Natural killer cell treated with Interleukin-12 subunit alpha and Interleukin-12 subunit beta and Interleukin-15 and Interleukin-18, amount 100 ng/mL, for 72 hours (primary cell): ENCODE measurements at regions not wholly inside any gene's neighbourhood (a gene's known extent, or its start where the extent isn't known, plus 50 kb on each side); places are given as distances from the start of the nearest gene placed in this dataset.

Experiments
- ATAC-seq, 2 donors: fragments of 150-1000 bp; cut with Tn5 transposase in 1 of 2; sonication (Bioruptor Pico), chemical (Tn5 transposase) in 1 of 2; 2 replicates each; pipeline ENCODE4 v1.10.0; 2021
- DNase-seq: peaks from one replicate; pipeline ENCODE4 v3.0.0; 2022; ENCODE audit warnings: low spot score
- H3K27ac Mint-ChIP-seq, 2 donors: 1 replicate in 1 of 2; 2 replicates in 1 of 2; pipeline ENCODE4 v1.8.0; 2022; ENCODE audit warnings: mixed read lengths in 2 of 2, mild to moderate bottlenecking in 1 of 2, moderate library complexity in 1 of 2
- H3K27me3 Mint-ChIP-seq, 2 donors: 1 replicate in 1 of 2; 2 replicates in 1 of 2; pipeline ENCODE4 v1.8.0; 2022; ENCODE audit warnings: mixed read lengths in 2 of 2
- H3K36me3 Mint-ChIP-seq: one replicate; pipeline ENCODE4 v1.8.0; 2022; ENCODE audit warnings: mixed read lengths
- H3K4me1 Mint-ChIP-seq, 2 donors: 1 replicate in 1 of 2; 2 replicates in 1 of 2; pipeline ENCODE4 v1.8.0; 2022; ENCODE audit warnings: low read depth in 2 of 2, mixed read lengths in 2 of 2, mild to moderate bottlenecking in 1 of 2
- H3K4me3 Mint-ChIP-seq: one replicate; pipeline ENCODE4 v1.8.0; 2022; ENCODE audit warnings: mixed read lengths
- H3K9me3 Mint-ChIP-seq: 2 replicates; pipeline ENCODE4 v1.8.0; 2022; ENCODE audit warnings: mixed read lengths

GRCh38 chr1:239896980-239897379 is 194.7 kb upstream of the FMN2 start:
- H3K4me1 Mint-ChIP-seq, result peaks cover 3 to 4% of the 10 kb centered on the region in 2 donors
- H3K36me3 Mint-ChIP-seq, result no peaks in the 10 kb centered on the region

GRCh38 chr1:239897458-239897857 is 194.2 kb upstream of the FMN2 start:
- DNase-seq, result no peak
- Mint-ChIP-seq H3K4me1 (peaks cover 3 to 4% of the 10 kb centered on the region in 2 donors), H3K27me3 (peaks cover 2 to 16% of the 10 kb centered on the region in 2 donors), H3K4me3 (no peak overlapping the region), H3K36me3 (no peaks in the 10 kb centered on the region), H3K27ac (no peak overlapping the region), H3K9me3 (no peaks in the 10 kb centered on the region)
- ATAC-seq, result no peak

More at GRCh38 chr1:239896980-239897379, 194.7 kb upstream of the FMN2 start:
- DNase-seq (no peak), ATAC-seq (no peak)
- peaks cover 2 to 12% of the 10 kb centered on the region in 2 donors for H3K27me3 Mint-ChIP-seq
- H3K4me3 Mint-ChIP-seq, result no peak overlapping the region
- no peaks in the 10 kb centered on the region for H3K9me3 Mint-ChIP-seq
- no peak overlapping the region for H3K27ac Mint-ChIP-seq

- peaks cover 3 to 4% of the 10 kb centered on the region in 2 donors for H3K4me1 Mint-ChIP-seq
- DNase-seq (peak; percentile 83), ATAC-seq (peak; percentile 81 to 82)
- H3K27me3 Mint-ChIP-seq, result peaks cover 2 to 21% of the 10 kb centered on the region in 2 donors
- no peaks in the 10 kb centered on the region for H3K36me3 Mint-ChIP-seq
- no peaks in the 10 kb centered on the region for H3K9me3 Mint-ChIP-seq
- no peak overlapping the region for H3K27ac Mint-ChIP-seq
- no peak overlapping the region for H3K4me3 Mint-ChIP-seq
These were observed 193.5 kb upstream of the FMN2 start for GRCh38 chr1:239898062-239898730.

- H3K9me3 Mint-ChIP-seq, result no peaks in the 10 kb centered on the region
- ATAC-seq, result no peak
- DNase-seq, result no peak
- H3K27me3 Mint-ChIP-seq, result peaks cover 2 to 17% of the 10 kb centered on the region in 2 donors
- peaks cover 3 to 4% of the 10 kb centered on the region in 2 donors for H3K4me1 Mint-ChIP-seq
- H3K36me3 Mint-ChIP-seq, result no peaks in the 10 kb centered on the region
- H3K27ac Mint-ChIP-seq, result no peak overlapping the region
- H3K4me3 Mint-ChIP-seq, result no peak overlapping the region
These were observed 191.9 kb upstream of the FMN2 start for GRCh38 chr1:239899747-239900146.

- no peaks in the 10 kb centered on the region for H3K4me1 Mint-ChIP-seq
- ATAC-seq (no peak), DNase-seq (no peak)
- H3K9me3 Mint-ChIP-seq, result no peaks in the 10 kb centered on the region
- no peaks in the 10 kb centered on the region for H3K36me3 Mint-ChIP-seq
- no peak overlapping the region for H3K4me3 Mint-ChIP-seq
- no peak overlapping the region for H3K27ac Mint-ChIP-seq
- peaks cover 0 to 9% of the 10 kb centered on the region in 2 donors for H3K27me3 Mint-ChIP-seq
These were observed 185.3 kb upstream of the FMN2 start for GRCh38 chr1:239906394-239906793.

- Mint-ChIP-seq H3K4me3 (no peak overlapping the region), H3K36me3 (no peaks in the 10 kb centered on the region), H3K9me3 (no peaks in the 10 kb centered on the region), H3K4me1 (peaks cover 0 to 3% of the 10 kb centered on the region in 2 donors), H3K27me3 (peaks cover 5 to 9% of the 10 kb centered on the region in 2 donors), H3K27ac (no peak overlapping the region)
- DNase-seq (no peak), ATAC-seq (no peak)
These were observed 181.8 kb upstream of the FMN2 start for GRCh38 chr1:239909898-239910297.

GRCh38 chr1:239912471-239912870 is 179.2 kb upstream of the FMN2 start:
- Mint-ChIP-seq H3K36me3 (no peaks in the 10 kb centered on the region), H3K4me1 (peaks cover 0 to 3% of the 10 kb centered on the region in 2 donors)

GRCh38 chr1:239913141-239913585 is 178.5 kb upstream of the FMN2 start:
- H3K27me3 Mint-ChIP-seq, result peaks cover 6 to 9% of the 10 kb centered on the region in 2 donors
- no peak overlapping the region for H3K27ac Mint-ChIP-seq
- peaks cover 0 to 3% of the 10 kb centered on the region in 2 donors for H3K4me1 Mint-ChIP-seq
- no peaks in the 10 kb centered on the region for H3K9me3 Mint-ChIP-seq
- no peak for DNase-seq
- H3K4me3 Mint-ChIP-seq, result no peak overlapping the region
- no peak for ATAC-seq
- H3K36me3 Mint-ChIP-seq, result no peaks in the 10 kb centered on the region

More at GRCh38 chr1:239912471-239912870, 179.2 kb upstream of the FMN2 start:
- DNase-seq (no peak), ATAC-seq (peak in 1 of 2 donors; percentile 40)
- H3K9me3 Mint-ChIP-seq, result no peaks in the 10 kb centered on the region
- no peak overlapping the region for H3K4me3 Mint-ChIP-seq
- peaks cover 6 to 9% of the 10 kb centered on the region in 2 donors for H3K27me3 Mint-ChIP-seq
- H3K27ac Mint-ChIP-seq, result no peak overlapping the region

- Mint-ChIP-seq H3K36me3 (no peaks in the 10 kb centered on the region), H3K4me3 (no peak overlapping the region), H3K27me3 (peaks cover 10% of the 10 kb centered on the region in 2 donors), H3K4me1 (peaks cover 0 to 3% of the 10 kb centered on the region in 2 donors), H3K9me3 (no peaks in the 10 kb centered on the region), H3K27ac (no peak overlapping the region)
- DNase-seq (no peak), ATAC-seq (no peak)
These were observed 176.9 kb upstream of the FMN2 start for GRCh38 chr1:239914751-239915231.

- no peak for ATAC-seq
These were observed 173.0 kb upstream of the FMN2 start for GRCh38 chr1:239918634-239919033.

GRCh38 chr1:239920214-239920613 is 171.5 kb upstream of the FMN2 start:
- Mint-ChIP-seq H3K36me3 (no peaks in the 10 kb centered on the region), H3K9me3 (no peaks in the 10 kb centered on the region), H3K4me1 (no peaks in the 10 kb centered on the region), H3K27me3 (peaks cover 9 to 12% of the 10 kb centered on the region in 2 donors), H3K4me3 (no peak overlapping the region), H3K27ac (no peak overlapping the region)
- ATAC-seq (no peak), DNase-seq (no peak)

More at GRCh38 chr1:239918634-239919033, 173.0 kb upstream of the FMN2 start:
- H3K36me3 Mint-ChIP-seq, result no peaks in the 10 kb centered on the region
- no peak for DNase-seq
- peaks cover 9 to 12% of the 10 kb centered on the region in 2 donors for H3K27me3 Mint-ChIP-seq
- H3K9me3 Mint-ChIP-seq, result no peaks in the 10 kb centered on the region
- H3K4me3 Mint-ChIP-seq, result no peak overlapping the region
- no peak overlapping the region for H3K27ac Mint-ChIP-seq
- H3K4me1 Mint-ChIP-seq, result no peaks in the 10 kb centered on the region

GRCh38 chr1:239922778-239923522 is 168.7 kb upstream of the FMN2 start:
- Mint-ChIP-seq H3K27ac (no peak overlapping the region), H3K4me1 (no peaks in the 10 kb centered on the region), H3K36me3 (no peaks in the 10 kb centered on the region), H3K9me3 (no peaks in the 10 kb centered on the region), H3K4me3 (no peak overlapping the region), H3K27me3 (peaks cover 9 to 10% of the 10 kb centered on the region in 2 donors)
- DNase-seq, result no peak
- no peak for ATAC-seq

- Mint-ChIP-seq H3K27ac (no peak overlapping the region), H3K4me1 (no peaks in the 10 kb centered on the region), H3K4me3 (no peak overlapping the region), H3K27me3 (peaks cover 6 to 8% of the 10 kb centered on the region in 2 donors), H3K9me3 (no peaks in the 10 kb centered on the region), H3K36me3 (no peaks in the 10 kb centered on the region)
- DNase-seq (no peak), ATAC-seq (peak in 1 of 2 donors; percentile 15)
These were observed 166.8 kb upstream of the FMN2 start for GRCh38 chr1:239924741-239925350.

GRCh38 chr1:239926184-239926583 is 165.5 kb upstream of the FMN2 start:
- Mint-ChIP-seq H3K36me3 (no peaks in the 10 kb centered on the region), H3K27me3 (peaks cover under 1 to 2% of the 10 kb centered on the region in 2 donors), H3K4me3 (no peak overlapping the region), H3K9me3 (no peaks in the 10 kb centered on the region), H3K4me1 (no peaks in the 10 kb centered on the region), H3K27ac (no peak overlapping the region)
- no peak for ATAC-seq
- no peak for DNase-seq
